ENCODE measurements at regions not wholly inside any gene's neighbourhood (a gene's known extent, or its start where the extent isn't known, plus 50 kb on each side); places are given as distances from the start of the nearest gene placed in this dataset.

DNA sequence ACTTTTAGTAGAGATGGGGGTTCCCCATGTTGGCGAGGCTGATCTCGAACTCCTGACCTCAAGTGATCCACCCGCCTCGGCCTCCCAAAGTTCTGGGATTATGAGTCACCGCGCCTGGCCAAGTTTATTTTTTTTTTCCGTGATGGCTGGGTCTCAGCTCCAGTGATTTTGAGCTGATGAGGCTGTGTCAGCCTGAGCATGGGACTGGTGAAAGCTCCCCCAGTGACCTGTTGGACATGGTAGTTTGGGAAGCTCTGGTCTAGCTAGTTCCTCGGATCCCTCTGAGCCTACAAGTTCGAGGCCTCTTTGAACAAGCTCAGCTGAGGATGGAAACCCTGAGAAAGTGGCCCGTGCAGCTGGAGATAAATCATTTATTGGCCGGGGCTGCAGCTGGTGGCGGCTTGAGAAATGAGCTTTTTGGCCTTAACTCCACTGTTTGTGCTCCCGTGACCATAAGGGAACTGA is 126.8 kb downstream of the SNX5 start:
- in situ Hi-C loops (cut with MboI) = no loop called here
- Histone ChIP-seq H3K9ac (peak overlapping the region; percentile 18), H3K36me3 (ENCODE audit: low read depth) (no peaks in the 10 kb centered on the region), H3K9me3 (ENCODE audit: low read depth) (no peaks in the 10 kb centered on the region), H3K4me3 (no peak overlapping the region), H3K27me3 (replicated peaks; ENCODE audit: insufficient read depth) (no peaks in the 10 kb centered on the region), H4K20me1 (ENCODE audit: insufficient read depth) (no peaks in the 10 kb centered on the region), H3K4me2 (ENCODE audit: unreplicated experiment) (peak overlapping the region; percentile 3), H3K9me2 (ENCODE audit: insufficient read depth) (no peaks in the 10 kb centered on the region), H3F3A (ENCODE audit: insufficient read depth) (peaks cover 25% of the 10 kb centered on the region), H3K79me2 (ENCODE audit: insufficient read depth) (no peaks in the 10 kb centered on the region), H2AFZ (peak overlapping the region; percentile 40; the same call in 1 of the 2 replicates), H3K27ac (peak overlapping the region; percentile 89), H3K4me1 (ENCODE audit: insufficient read depth) (peaks cover 41% of the 10 kb centered on the region)
- TF ChIP-seq EZH2 (IDR thresholded peaks at IDR 0.05; ENCODE audit: insufficient read depth, poor library complexity, severe bottlenecking) = no peak
- TF ChIP-seq EZH2phosphoT487 (IDR thresholded peaks at IDR 0.05; ENCODE audit: insufficient read depth, low read depth) = no peak
- 16% methylated on average over 13 of the region's 13 CpGs for WGBS, 2 experiments (ENCODE audit: low coverage in 1 of 2, low lambda C conversion rate in 2 of 2, missing lambda C conversion rate in 2 of 2)
- peak; percentile 69 for DNase-seq

DNA sequence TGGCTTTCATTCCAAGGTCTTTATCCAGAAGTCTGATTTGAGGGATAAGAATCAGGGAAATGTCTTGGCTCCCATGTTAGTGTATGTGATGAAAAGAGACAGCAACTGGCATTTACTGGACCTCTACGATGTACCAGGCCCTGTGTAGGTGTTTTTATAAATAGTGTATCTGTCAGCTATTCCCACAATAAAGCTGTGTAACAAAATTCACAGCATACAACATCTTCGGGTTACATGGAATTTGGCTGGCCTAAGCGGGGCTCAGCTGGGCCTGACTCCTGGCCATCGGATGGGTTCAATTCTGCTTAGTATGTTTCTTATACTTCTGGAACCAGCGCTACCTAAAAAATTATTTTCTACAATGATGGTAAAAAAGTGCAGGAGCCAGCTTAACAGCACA is 128.2 kb downstream of the SNX5 start:
- H3K9ac ChIP-seq = no peak overlapping the region
- no peaks in the 10 kb centered on the region for H3K27me3 ChIP-seq (replicated peaks; ENCODE audit: insufficient read depth)
- TF ChIP-seq EZH2 (IDR thresholded peaks at IDR 0.05; ENCODE audit: insufficient read depth, poor library complexity, severe bottlenecking) = no peak
- TF ChIP-seq EZH2phosphoT487 (IDR thresholded peaks at IDR 0.05; ENCODE audit: insufficient read depth, low read depth) = no peak
- no peaks in the 10 kb centered on the region for H3K9me3 ChIP-seq (ENCODE audit: low read depth)
- in situ Hi-C loops (cut with MboI) = no loop called here
- H2AFZ ChIP-seq = no peak overlapping the region
- H3K27ac ChIP-seq = no peak overlapping the region
- peaks cover 39% of the 10 kb centered on the region for H3F3A ChIP-seq (ENCODE audit: insufficient read depth)
- no peaks in the 10 kb centered on the region for H3K36me3 ChIP-seq (ENCODE audit: low read depth)
- no peak for DNase-seq
- WGBS, 2 experiments (ENCODE audit: low coverage in 1 of 2, low lambda C conversion rate in 2 of 2, missing lambda C conversion rate in 2 of 2) = 93% methylated on average over 5 of the region's 5 CpGs
- no peaks in the 10 kb centered on the region for H3K9me2 ChIP-seq (ENCODE audit: insufficient read depth)
- H3K79me2 ChIP-seq (ENCODE audit: insufficient read depth) = no peaks in the 10 kb centered on the region
- H4K20me1 ChIP-seq (ENCODE audit: insufficient read depth) = no peaks in the 10 kb centered on the region
- no peak overlapping the region for H3K4me3 ChIP-seq
- no peak overlapping the region for H3K4me2 ChIP-seq (ENCODE audit: unreplicated experiment)
- H3K4me1 ChIP-seq (ENCODE audit: insufficient read depth) = peaks cover 46% of the 10 kb centered on the region

DNA sequence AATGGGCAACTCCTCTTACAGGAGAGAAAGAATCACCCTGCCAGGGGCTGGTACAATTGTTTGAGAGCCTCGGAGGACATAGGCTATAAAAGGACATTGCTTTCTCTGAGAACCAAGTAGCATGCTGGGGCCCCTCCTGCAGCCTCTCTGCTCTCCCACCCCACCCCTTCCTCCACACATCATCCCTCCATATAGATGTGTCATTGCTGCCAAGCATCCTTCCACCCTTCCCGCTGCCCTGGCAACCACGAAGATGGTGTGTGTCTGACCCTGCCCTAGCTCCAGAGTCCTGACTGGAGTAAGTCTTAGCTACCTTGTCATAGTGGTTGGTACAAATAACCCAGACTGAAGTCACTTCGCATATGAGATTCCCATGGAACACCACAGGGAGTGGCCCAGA is 129.7 kb downstream of the SNX5 start:
- in situ Hi-C loops (cut with MboI) = no loop called here
- H3K4me1 ChIP-seq (ENCODE audit: insufficient read depth) = peaks cover 51% of the 10 kb centered on the region
- TF ChIP-seq EZH2phosphoT487 (IDR thresholded peaks at IDR 0.05; ENCODE audit: insufficient read depth, low read depth) (no peak), EZH2 (IDR thresholded peaks at IDR 0.05; ENCODE audit: insufficient read depth, poor library complexity, severe bottlenecking) (no peak)

DNA sequence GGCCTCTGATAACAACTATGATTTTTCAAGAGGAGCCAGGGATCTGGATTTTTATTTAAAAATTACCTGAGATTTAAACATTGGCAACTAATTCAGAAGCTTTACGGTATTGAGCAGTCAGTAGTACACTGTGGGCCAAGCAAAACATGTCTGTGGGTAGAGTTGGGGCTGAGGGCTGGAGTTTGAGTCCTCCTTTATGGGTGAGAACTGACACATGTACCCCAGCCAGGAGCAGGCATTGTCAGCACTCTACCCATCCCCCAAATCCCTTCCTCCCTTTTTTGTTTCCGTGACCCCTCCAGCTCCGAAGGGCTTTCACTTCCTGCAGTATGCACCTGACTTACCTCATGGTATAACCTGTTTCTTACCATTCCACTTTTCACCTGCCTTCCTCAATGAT is 131.4 kb downstream of the SNX5 start:
- H3K27ac ChIP-seq = no peak overlapping the region
- no peak overlapping the region for H3K9ac ChIP-seq
- H3F3A ChIP-seq (ENCODE audit: insufficient read depth) = peaks cover 55% of the 10 kb centered on the region
- no peaks in the 10 kb centered on the region for H3K79me2 ChIP-seq (ENCODE audit: insufficient read depth)
- no peak overlapping the region for H2AFZ ChIP-seq
- DNase-seq = no peak
- H3K36me3 ChIP-seq (ENCODE audit: low read depth) = no peaks in the 10 kb centered on the region
- 78 to 84% methylated on average over 3 of the region's 3 CpGs for WGBS, 2 experiments (ENCODE audit: low coverage in 1 of 2, low lambda C conversion rate in 2 of 2, missing lambda C conversion rate in 2 of 2)
- H3K4me3 ChIP-seq = no peak overlapping the region
- H3K27me3 ChIP-seq (replicated peaks; ENCODE audit: insufficient read depth) = no peaks in the 10 kb centered on the region
- H3K9me3 ChIP-seq (ENCODE audit: low read depth) = no peaks in the 10 kb centered on the region
- H3K9me2 ChIP-seq (ENCODE audit: insufficient read depth) = no peaks in the 10 kb centered on the region
- TF ChIP-seq EZH2 (IDR thresholded peaks at IDR 0.05; ENCODE audit: insufficient read depth, poor library complexity, severe bottlenecking) (no peak), EZH2phosphoT487 (IDR thresholded peaks at IDR 0.05; ENCODE audit: insufficient read depth, low read depth) (no peak)
- H4K20me1 ChIP-seq (ENCODE audit: insufficient read depth) = no peaks in the 10 kb centered on the region
- in situ Hi-C loops (cut with MboI) = no loop called here
- H3K4me2 ChIP-seq (ENCODE audit: unreplicated experiment) = no peak overlapping the region
- H3K4me1 ChIP-seq (ENCODE audit: insufficient read depth) = peaks cover 51% of the 10 kb centered on the region

More for the DNA sequence above, 129.7 kb downstream of the SNX5 start:
- no peaks in the 10 kb centered on the region for H3K79me2 ChIP-seq (ENCODE audit: insufficient read depth)
- no peak overlapping the region for H3K4me3 ChIP-seq
- H3K9me3 ChIP-seq (ENCODE audit: low read depth) = no peaks in the 10 kb centered on the region
- H3K27me3 ChIP-seq (replicated peaks; ENCODE audit: insufficient read depth) = no peaks in the 10 kb centered on the region
- no peaks in the 10 kb centered on the region for H3K36me3 ChIP-seq (ENCODE audit: low read depth)
- H4K20me1 ChIP-seq (ENCODE audit: insufficient read depth) = no peaks in the 10 kb centered on the region
- no peak overlapping the region for H3K9ac ChIP-seq
- H3K9me2 ChIP-seq (ENCODE audit: insufficient read depth) = no peaks in the 10 kb centered on the region
- WGBS, 2 experiments (ENCODE audit: low coverage in 1 of 2, low lambda C conversion rate in 2 of 2, missing lambda C conversion rate in 2 of 2) = 90 to 91% methylated on average over 4 of the region's 4 CpGs
- peak; percentile 16 for DNase-seq
- H3K4me2 ChIP-seq (ENCODE audit: unreplicated experiment) = no peak overlapping the region
- peaks cover 49% of the 10 kb centered on the region for H3F3A ChIP-seq (ENCODE audit: insufficient read depth)
- H2AFZ ChIP-seq = no peak overlapping the region
- no peak overlapping the region for H3K27ac ChIP-seq
